MM.1S (cell line): ENCODE measurements at regions not wholly inside any gene's neighbourhood (a gene's known extent, or its start where the extent isn't known, plus 50 kb on each side); places are given as distances from the start of the nearest gene placed in this dataset.

Experiments used
- CTCF ChIP-seq: fragments of 300-600 bp; sonication (generic); IDR thresholded peaks from 2 replicates; pipeline ENCODE4 v1.5.1; 2016; ENCODE audit warnings: antibody characterized with exemption, low read length, mixed read lengths
- EZH2 ChIP-seq: fragments of 300-600 bp; sonication (generic); optimal IDR thresholded peaks from 2 replicates; pipeline ENCODE3; 2017; ENCODE audit warnings: low read depth, mild to moderate bottlenecking, antibody characterized with exemption, low read length, mixed read lengths
- EZH2phosphoT487 ChIP-seq: fragments of 300-600 bp; sonication (generic); IDR thresholded peaks from 2 replicates; pipeline ENCODE4 v1.6.1; 2018; ENCODE audit warnings: antibody characterized with exemption, low read length

- TF ChIP-seq CTCF (no peak), EZH2phosphoT487 (no peak), EZH2 (no peak)
Measured at GRCh38 chr22:22165936-22166710, 78.5 kb upstream of the VPREB1 start.
